PC-3 (cell line): ENCODE measurements at regions not wholly inside any gene's neighbourhood (a gene's known extent, or its start where the extent isn't known, plus 50 kb on each side); places are given as distances from the start of the nearest gene placed in this dataset.
A peak's percentile ranks its signal among the peaks of the same experiment; 100 is the strongest.

ENCODE experiments used
- ATAC-seq: fragments of 200-7000 bp; cut with Tn5 transposase; 2 replicates; pipeline ENCODE4 v1.9.1; 2020; ENCODE audit warnings: mild to moderate bottlenecking, moderate library complexity
- BruUV-seq: library from RNA; stranded (reverse); fragments of 400-500 nt; replicated peaks from 2 replicates; lab custom pipeline; 2021; lab: Mats Ljungman, UMichigan
- CTCF ChIA-PET: fragments of 300-600 bp; sonication (Branson Sonifier 250); formaldehyde crosslinking; loops from one replicate; lab custom pipeline; 2022; ENCODE audit warnings: antibody characterized with exemption; lab: Charles Lee
- POLR2A ChIA-PET: fragments of 300-600 bp; sonication (Branson Sonifier 250); formaldehyde crosslinking; loops from one replicate; lab custom pipeline; 2022; ENCODE audit warnings: antibody characterized with exemption; ENCODE audit not compliant: unreplicated experiment; lab: Charles Lee
- DNase-seq: peaks from one replicate; pipeline ENCODE4 v3.0.0-alpha.2; 2015
- H2AFZ ChIP-seq: fragments of 300-600 bp; sonication (generic); 2 replicates; pipeline ENCODE4 v1.6.0; 2016; ENCODE audit warnings: antibody characterized with exemption, low read length
- H3F3A ChIP-seq: fragments of 300-600 bp; sonication (generic); one replicate; pipeline ENCODE4 v1.6.0; 2017; ENCODE audit warnings: antibody characterized with exemption, low read length, control low read depth, mild to moderate bottlenecking; ENCODE audit not compliant: unreplicated experiment
- H3K27ac ChIP-seq: fragments of 300-600 bp; sonication (generic); 2 replicates; pipeline ENCODE4 v1.5.1; 2016; ENCODE audit warnings: mild to moderate bottlenecking, low read length
- H3K27me3 ChIP-seq: fragments of 300-600 bp; sonication (generic); 2 replicates; pipeline ENCODE4 v1.6.1; 2016; ENCODE audit warnings: low read length, mixed read lengths
- H3K36me3 ChIP-seq: fragments of 300-600 bp; sonication (generic); 2 replicates; pipeline ENCODE4 v1.6.1; 2016; ENCODE audit warnings: low read depth, mixed run types, low read length, mixed read lengths
- H3K4me1 ChIP-seq: fragments of 300-600 bp; sonication (generic); 2 replicates; pipeline ENCODE4 v1.5.1; 2016; ENCODE audit warnings: low read length; ENCODE audit not compliant: insufficient read depth
- H3K4me2 ChIP-seq: fragments of 300-600 bp; sonication (generic); 2 replicates; pipeline ENCODE4 v1.6.0; 2016; ENCODE audit warnings: low read length
- H3K4me3 ChIP-seq: fragments of 300-600 bp; sonication (generic); 2 replicates; pipeline ENCODE4 v1.5.1; 2016; ENCODE audit warnings: mild to moderate bottlenecking, low read length, mixed read lengths
- H3K79me2 ChIP-seq: fragments of 300-600 bp; sonication (generic); 2 replicates; pipeline ENCODE4 v1.6.1; 2017; ENCODE audit warnings: low read length, mixed read lengths
- H3K9ac ChIP-seq: fragments of 300-600 bp; sonication (generic); 2 replicates; pipeline ENCODE4 v1.6.0; 2016; ENCODE audit warnings: mild to moderate bottlenecking, low read length
- H3K9me2 ChIP-seq: fragments of 300-600 bp; sonication (generic); replicated peaks from 2 replicates; pipeline ENCODE4 v1.6.1; 2016; ENCODE audit warnings: mixed run types, low read length, mixed read lengths
- H3K9me3 ChIP-seq: fragments of 300-600 bp; sonication (generic); 2 replicates; pipeline ENCODE4 v1.6.1; 2016; ENCODE audit warnings: low read length, mixed read lengths
- H4K20me1 ChIP-seq: fragments of 300-600 bp; sonication (generic); 2 replicates; pipeline ENCODE4 v1.6.1; 2016; ENCODE audit warnings: low read length, mixed read lengths
- CTCF ChIP-seq: fragments of 300-600 bp; sonication (generic); conservative IDR thresholded peaks from 2 replicates; pipeline ENCODE4 v1.5.1; 2017; ENCODE audit warnings: antibody characterized with exemption, low read depth, mild to moderate bottlenecking, low read length
- EZH2 ChIP-seq: fragments of 300-600 bp; sonication (generic); IDR thresholded peaks from one replicate; pipeline ENCODE4 v1.6.1; 2017; ENCODE audit warnings: antibody characterized with exemption, mild to moderate bottlenecking, low read length; ENCODE audit not compliant: unreplicated experiment
- EZH2phosphoT487 ChIP-seq: fragments of 300-600 bp; sonication (generic); IDR thresholded peaks from 2 replicates; pipeline ENCODE4 v1.6.1; 2018; ENCODE audit warnings: mild to moderate bottlenecking, antibody characterized with exemption, low read length, borderline replicate concordance
- intact Hi-C: fragments of 100-400 bp; cut with micrococcal nuclease; formaldehyde crosslinking; loops from 2 replicates; pipeline ENCODE4 v1.9.0; 2023

- TF ChIP-seq EZH2phosphoT487, result no peak
- no peak for TF ChIP-seq CTCF
- Histone ChIP-seq H3K4me2 (no peak overlapping the region), H3K9ac (no peak overlapping the region), H3K36me3 (no peaks in the 10 kb centered on the region), H4K20me1 (no peaks in the 10 kb centered on the region), H3K27ac (no peak overlapping the region), H3K4me3 (no peak overlapping the region), H3F3A (no peaks in the 10 kb centered on the region), H3K27me3 (no peaks in the 10 kb centered on the region), H3K9me2 (no peaks in the 10 kb centered on the region), H2AFZ (no peak overlapping the region), H3K9me3 (no peaks in the 10 kb centered on the region), H3K79me2 (no peaks in the 10 kb centered on the region), H3K4me1 (peaks cover 22% of the 10 kb centered on the region)
- ATAC-seq, result no peak
- no TSS peak for BruUV-seq
- ChIA-PET POLR2A (no interaction called here), CTCF (no interaction called here)
- DNase-seq, result no peak
- intact Hi-C loops, result loop anchor here (10.0 kb wide), 2 partner anchors 195 to 245 kb away; no protein-coding TSS in a partner anchor
These were observed 216.5 kb downstream of the BLID start for GRCh38 chr11:121899520-121899919.

- DNase-seq (no peak), ATAC-seq (no peak)
- peaks cover 23% of the 10 kb centered on the region for H3K4me1 ChIP-seq
- no peaks in the 10 kb centered on the region for H3K79me2 ChIP-seq
- no peaks in the 10 kb centered on the region for H4K20me1 ChIP-seq
- no peak overlapping the region for H3K27ac ChIP-seq
- H3K27me3 ChIP-seq, result no peaks in the 10 kb centered on the region
- no peak overlapping the region for H3K9ac ChIP-seq
- H3K9me2 ChIP-seq, result no peaks in the 10 kb centered on the region
- H3F3A ChIP-seq, result no peaks in the 10 kb centered on the region
- H3K4me3 ChIP-seq, result no peak overlapping the region
- no peak overlapping the region for H2AFZ ChIP-seq
- TF ChIP-seq CTCF (no peak), EZH2phosphoT487 (no peak), EZH2 (no peak)
- BruUV-seq, result no TSS peak
- CTCF ChIA-PET, result no interaction called here
- no peaks in the 10 kb centered on the region for H3K36me3 ChIP-seq
- H3K9me3 ChIP-seq, result no peaks in the 10 kb centered on the region
- intact Hi-C loops, result loop anchor here (10.0 kb wide), 2 partner anchors 196 to 244 kb away; no protein-coding TSS in a partner anchor
- POLR2A ChIA-PET, result no interaction called here
- no peak overlapping the region for H3K4me2 ChIP-seq
These were observed 217.1 kb downstream of the BLID start for GRCh38 chr11:121898903-121899302.

GRCh38 chr11:121895919-121896318 is 220.1 kb downstream of the BLID start:
- peaks cover 43% of the 10 kb centered on the region for H3K4me1 ChIP-seq
- H2AFZ ChIP-seq, result peak overlapping the region; percentile 47; the same call in 1 of the 2 replicates
- H3K27ac ChIP-seq, result 0 out of 2 replicates have a peak overlapping the region, but pooled peaks have one; percentile 15
- CTCF ChIA-PET, result no interaction called here
- H3K36me3 ChIP-seq, result no peaks in the 10 kb centered on the region
- DNase-seq (peak; percentile 84), ATAC-seq (peak; percentile 86)
- no peaks in the 10 kb centered on the region for H4K20me1 ChIP-seq
- peak overlapping the region; percentile 49 for H3K4me2 ChIP-seq
- intact Hi-C loops, result loop anchor here (10.0 kb wide), 2 partner anchors 199 to 241 kb away; no protein-coding TSS in a partner anchor
- POLR2A ChIA-PET, result no interaction called here
- no peaks in the 10 kb centered on the region for H3K27me3 ChIP-seq
- no TSS peak for BruUV-seq
- no peaks in the 10 kb centered on the region for H3K9me3 ChIP-seq
- no peaks in the 10 kb centered on the region for H3K9me2 ChIP-seq
- no peaks in the 10 kb centered on the region for H3F3A ChIP-seq
- H3K4me3 ChIP-seq, result 0 out of 2 replicates have a peak overlapping the region, but pooled peaks have one; percentile 7
- H3K9ac ChIP-seq, result no peak overlapping the region
- no peak for TF ChIP-seq EZH2
- TF ChIP-seq CTCF, result no peak
- no peak for TF ChIP-seq EZH2phosphoT487
- no peaks in the 10 kb centered on the region for H3K79me2 ChIP-seq
